ENCODE measurements at regions not wholly inside any gene's neighbourhood (a gene's known extent, or its start where the extent isn't known, plus 50 kb on each side); places are given as distances from the start of the nearest gene placed in this dataset.

GRCh38 chr13:64910096-64910495, 2320.0 kb downstream of the PCDH9 start:
- ATAC-seq: no peak
- in situ Hi-C loops (cut with HindIII; ENCODE audit: extremely low pct_ligation_motif_present, low pct_unique_long_range_greater_than_20kb): no loop called here
- Histone ChIP-seq H3K79me2 (ENCODE audit: insufficient read depth, low read length) (no peaks in the 10 kb centered on the region), H3K4me2 (ENCODE audit: low read depth, low read length) (no peak overlapping the region), H3K9ac (ENCODE audit: insufficient read depth, low read depth, low read length) (no peak overlapping the region), H3K27me3 (ENCODE audit: control insufficient read depth in 1 of 2, insufficient read depth in 2 of 2, low read length in 2 of 2) (no peaks in the 10 kb centered on the region), H3K36me3 (replicated peaks in 1 of 2; ENCODE audit: control insufficient read depth in 1 of 2, insufficient read depth in 2 of 2, low read length in 2 of 2) (no peaks in the 10 kb centered on the region), H2AFZ (ENCODE audit: low read length) (no peak overlapping the region), H4K20me1 (ENCODE audit: insufficient read depth, low read length) (no peaks in the 10 kb centered on the region), H3K4me1 (ENCODE audit: insufficient read depth, low read length) (no peaks in the 10 kb centered on the region), H3K9me3 (ENCODE audit: low read length) (no peaks in the 10 kb centered on the region), H3K27ac (ENCODE audit: extremely low read length, insufficient read depth, low read length) (no peak overlapping the region), H3K4me3 (replicated peaks in 1 of 3; ENCODE audit: insufficient read depth in 1 of 3, low read depth in 2 of 3, low read length in 3 of 3) (no peak overlapping the region)
- FAIRE-seq: no peak
- CTCF ChIA-PET (ENCODE audit: low intra/inter-chr PET ratio, low total read pairs): no interaction called here
- POLR2A ChIA-PET: no interaction called here
- BruUV-seq (replicated peaks): no TSS peak
- intact Hi-C loops (cut with micrococcal nuclease; ENCODE audit: unreplicated experiment): no loop called here
- no peak for DNase-seq (ENCODE audit: low spot score)
- no peak for TF ChIP-seq ZBTB37 (CRISPR knock-in tag; IDR thresholded peaks at IDR 0.05)
- TF ChIP-seq ZFP36L1 (CRISPR knock-in tag; IDR thresholded peaks at IDR 0.05): no peak
- TF ChIP-seq EZH2 (conservative IDR thresholded peaks at IDR 0.05; ENCODE audit: low read depth, low read length): no peak
- TF ChIP-seq NR2F6 (IDR thresholded peaks at IDR 0.05): no peak
- no peak for TF ChIP-seq NR2F6 (CRISPR knock-in tag; IDR thresholded peaks at IDR 0.05)
- TF ChIP-seq USF2 (IDR thresholded peaks at IDR 0.05; ENCODE audit: low read depth, low read length): no peak
- no peak for TF ChIP-seq USF2 (CRISPR knock-in tag; IDR thresholded peaks at IDR 0.05; ENCODE audit: borderline replicate concordance)
- no peak for TF ChIP-seq RBAK (CRISPR knock-in tag; IDR thresholded peaks at IDR 0.05)
- TF ChIP-seq ZNF557 (CRISPR knock-in tag; IDR thresholded peaks at IDR 0.05): no peak
- TF ChIP-seq REXO4 (CRISPR knock-in tag; IDR thresholded peaks at IDR 0.05; ENCODE audit: borderline replicate concordance): no peak
- TF ChIP-seq ZNF225 (CRISPR knock-in tag; IDR thresholded peaks at IDR 0.05): no peak
- TF ChIP-seq CSRNP2 (CRISPR knock-in tag; conservative IDR thresholded peaks at IDR 0.05; ENCODE audit: low read depth): no peak
- no peak for TF ChIP-seq FOXC1 (CRISPR knock-in tag; IDR thresholded peaks at IDR 0.05; ENCODE audit: borderline replicate concordance)
- no peak for TF ChIP-seq STAG1 (CRISPR knock-in tag; IDR thresholded peaks at IDR 0.05)
- no peak for TF ChIP-seq ZNF660 (CRISPR knock-in tag; IDR thresholded peaks at IDR 0.05; ENCODE audit: borderline replicate concordance, low read depth)
- TF ChIP-seq SRSF1 (optimal IDR thresholded peaks at IDR 0.05; ENCODE audit: low read depth, low read length): no peak
- no peak for TF ChIP-seq ZNF549 (CRISPR knock-in tag; IDR thresholded peaks at IDR 0.05)
- no peak for TF ChIP-seq ZNF724P (CRISPR knock-in tag; IDR thresholded peaks at IDR 0.05; ENCODE audit: borderline replicate concordance)
- WGBS (ENCODE audit: low lambda C conversion rate): 0% methylated on average over 1 of the region's 1 CpG
